GM18507 (cell line): ENCODE measurements at regions not wholly inside any gene's neighbourhood (a gene's known extent, or its start where the extent isn't known, plus 50 kb on each side); places are given as distances from the start of the nearest gene placed in this dataset.
"Not testable (repeated sequence)": the region's sequence is repeated elsewhere in the genome, so short reads cannot be mapped to it uniquely, and the experiment has no call there.

ENCODE experiments used
- DNase-seq: peaks from one replicate; pipeline ENCODE4 v3.0.0; 2011; ENCODE audit warnings: low read depth; ENCODE audit not compliant: insufficient read length; ENCODE audit errors: extremely low spot score
- FAIRE-seq: peaks from 2 replicates; lab custom pipeline; 2011; peaks lifted over from hg19 to GRCh38; lab: Jason Lieb, UNC

GRCh38 chr18:22064581-22064980 lies 104.8 kb upstream of the GATA6 start:
- FAIRE-seq, result no peak

GRCh38 chr18:22065311-22065710 lies 104.1 kb upstream of the GATA6 start:
- no peak for FAIRE-seq

More at GRCh38 chr18:22064581-22064980, 104.8 kb upstream of the GATA6 start:
- no peak for DNase-seq

GRCh38 chr18:22066083-22066485 lies 103.3 kb upstream of the GATA6 start:
- DNase-seq, result no peak
- no peak for FAIRE-seq

More at GRCh38 chr18:22065311-22065710, 104.1 kb upstream of the GATA6 start:
- DNase-seq, result no peak

GRCh38 chr18:22067109-22067508 lies 102.3 kb upstream of the GATA6 start:
- FAIRE-seq (no peak), DNase-seq (no peak)

GRCh38 chr18:22067682-22068081 lies 101.7 kb upstream of the GATA6 start:
- no peak for FAIRE-seq
- no peak for DNase-seq

GRCh38 chr18:22068784-22069183 lies 100.6 kb upstream of the GATA6 start:
- DNase-seq, FAIRE-seq: not testable (repeated sequence)

- DNase-seq (no peak), FAIRE-seq (no peak)
Measured at GRCh38 chr18:22069916-22070315, 99.5 kb upstream of the GATA6 start.

- DNase-seq (no peak), FAIRE-seq (no peak)
Measured at GRCh38 chr18:22073411-22073810, 96.0 kb upstream of the GATA6 start.

GRCh38 chr18:22074282-22075070 lies 94.9 kb upstream of the GATA6 start:
- FAIRE-seq, result no peak
- DNase-seq, result no peak

GRCh38 chr18:22080035-22080434 lies 89.4 kb upstream of the GATA6 start:
- no peak for FAIRE-seq
- DNase-seq, result no peak

- FAIRE-seq (no peak), DNase-seq (no peak)
Measured at GRCh38 chr18:22082408-22082807, 87.0 kb upstream of the GATA6 start.

- FAIRE-seq, result no peak
- no peak for DNase-seq
Measured at GRCh38 chr18:22084547-22084946, 84.8 kb upstream of the GATA6 start.

- DNase-seq, result no peak
- no peak for FAIRE-seq
Measured at GRCh38 chr18:22086973-22087372, 82.4 kb upstream of the GATA6 start.

- FAIRE-seq (no peak), DNase-seq (no peak)
Measured at GRCh38 chr18:22088029-22088428, 81.4 kb upstream of the GATA6 start.

- no peak for FAIRE-seq
- DNase-seq, result no peak
Measured at GRCh38 chr18:22088996-22089640, 80.3 kb upstream of the GATA6 start.

GRCh38 chr18:22091341-22091740 lies 78.0 kb upstream of the GATA6 start:
- DNase-seq (no peak), FAIRE-seq (no peak)

- DNase-seq, result no peak
- no peak for FAIRE-seq
Measured at GRCh38 chr18:22093731-22094357, 75.5 kb upstream of the GATA6 start.

GRCh38 chr18:22094358-22094734 lies 75.0 kb upstream of the GATA6 start:
- no peak for DNase-seq
- FAIRE-seq, result no peak

- no peak for DNase-seq
- FAIRE-seq, result no peak
Measured at GRCh38 chr18:22098563-22098989, 70.8 kb upstream of the GATA6 start.

GRCh38 chr18:22099925-22100324 lies 69.5 kb upstream of the GATA6 start:
- DNase-seq (no peak), FAIRE-seq (no peak)

- DNase-seq, result no peak
- FAIRE-seq, result no peak
Measured at GRCh38 chr18:22101731-22102130, 67.7 kb upstream of the GATA6 start.
